ENCODE measurements at regions not wholly inside any gene's neighbourhood (a gene's known extent, or its start where the extent isn't known, plus 50 kb on each side); places are given as distances from the start of the nearest gene placed in this dataset.

GRCh38 chr10:45082176-45082575 is 81.5 kb downstream of the ZNF22 start:
- TF ChIP-seq CTCF (tag by site-specific recombination; IDR thresholded peaks at IDR 0.05): no peak
- TF ChIP-seq REST (tag by site-specific recombination; IDR thresholded peaks at IDR 0.05): no peak
- TF ChIP-seq PRDM10 (tag by site-specific recombination; IDR thresholded peaks at IDR 0.05): no peak

Data from HEK293 (cell line).